Loucy (cell line): ENCODE measurements at regions not wholly inside any gene's neighbourhood (a gene's known extent, or its start where the extent isn't known, plus 50 kb on each side); places are given as distances from the start of the nearest gene placed in this dataset.

Source experiments
- H2AFZ ChIP-seq: fragments of 200-600 bp; sonication (generic); 2 replicates; pipeline ENCODE4 v1.6.0; 2016; ENCODE audit warnings: antibody characterized with exemption, mild to moderate bottlenecking, low read length, moderate library complexity
- H3F3A ChIP-seq: fragments of 200-600 bp; 2 replicates; pipeline ENCODE4 v1.6.0; 2016; ENCODE audit warnings: antibody characterized with exemption, low read depth, mild to moderate bottlenecking
- H3K27me3 ChIP-seq: fragments of 200-600 bp; sonication (generic); 2 replicates; pipeline ENCODE4 v1.6.1; 2014; ENCODE audit warnings: low read length, mild to moderate bottlenecking; ENCODE audit not compliant: insufficient read depth, poor library complexity, severe bottlenecking
- H3K36me3 ChIP-seq: fragments of 200-600 bp; sonication (generic); 2 replicates; pipeline ENCODE4 v1.6.1; 2016; ENCODE audit warnings: low read length; ENCODE audit not compliant: insufficient read depth
- H3K4me1 ChIP-seq: fragments of 200-600 bp; sonication (generic); 2 replicates; pipeline ENCODE4 v1.5.1; 2014; ENCODE audit warnings: low read length, mild to moderate bottlenecking; ENCODE audit not compliant: insufficient read depth, poor library complexity, severe bottlenecking
- H3K4me2 ChIP-seq: fragments of 200-600 bp; sonication (generic); 2 replicates; pipeline ENCODE4 v1.6.0; 2014; ENCODE audit warnings: antibody characterized with exemption, low read length, low read depth, mild to moderate bottlenecking; ENCODE audit not compliant: poor library complexity, severe bottlenecking
- H3K4me3 ChIP-seq: fragments of 200-600 bp; sonication (generic); 2 replicates; pipeline ENCODE4 v1.5.1; 2014; ENCODE audit warnings: low read length, mild to moderate bottlenecking, mixed read lengths; ENCODE audit not compliant: poor library complexity, severe bottlenecking
- H3K79me2 ChIP-seq: fragments of 200-600 bp; sonication (generic); 2 replicates; pipeline ENCODE4 v1.6.1; 2014; ENCODE audit warnings: low read length; ENCODE audit not compliant: insufficient read depth
- H3K9ac ChIP-seq: fragments of 200-600 bp; sonication (generic); 2 replicates; pipeline ENCODE4 v1.6.0; 2014; ENCODE audit warnings: mild to moderate bottlenecking, low read depth, low read length, moderate library complexity; ENCODE audit not compliant: poor library complexity, severe bottlenecking
- H3K9me2 ChIP-seq: fragments of 200-600 bp; sonication (generic); replicated peaks from 2 replicates; pipeline ENCODE4 v1.6.1; 2016; ENCODE audit warnings: low read depth, low read length, mixed read lengths
- H3K9me3 ChIP-seq: fragments of 200-600 bp; sonication (generic); 2 replicates; pipeline ENCODE4 v1.6.1; 2014; ENCODE audit warnings: mild to moderate bottlenecking, antibody characterized with exemption, low read length, low read depth; ENCODE audit not compliant: insufficient read depth
- H4K20me1 ChIP-seq: fragments of 200-600 bp; sonication (generic); 2 replicates; pipeline ENCODE4 v1.6.0; 2014; ENCODE audit warnings: antibody characterized with exemption, low read length, mild to moderate bottlenecking; ENCODE audit not compliant: insufficient read depth, poor library complexity, severe bottlenecking
- EZH2phosphoT487 ChIP-seq: fragments of 200-600 bp; IDR thresholded peaks from 2 replicates; pipeline ENCODE4 v1.6.1; 2018; ENCODE audit warnings: antibody characterized with exemption, mild to moderate bottlenecking, moderate library complexity, borderline replicate concordance
- TF ChIP-seq, protein P1 (sequence below): fragments of 200-600 bp; sonication (generic); conservative IDR thresholded peaks from 2 replicates; pipeline ENCODE4 v1.5.1; 2014; ENCODE audit warnings: mild to moderate bottlenecking, antibody characterized with exemption, low read length

DNA sequence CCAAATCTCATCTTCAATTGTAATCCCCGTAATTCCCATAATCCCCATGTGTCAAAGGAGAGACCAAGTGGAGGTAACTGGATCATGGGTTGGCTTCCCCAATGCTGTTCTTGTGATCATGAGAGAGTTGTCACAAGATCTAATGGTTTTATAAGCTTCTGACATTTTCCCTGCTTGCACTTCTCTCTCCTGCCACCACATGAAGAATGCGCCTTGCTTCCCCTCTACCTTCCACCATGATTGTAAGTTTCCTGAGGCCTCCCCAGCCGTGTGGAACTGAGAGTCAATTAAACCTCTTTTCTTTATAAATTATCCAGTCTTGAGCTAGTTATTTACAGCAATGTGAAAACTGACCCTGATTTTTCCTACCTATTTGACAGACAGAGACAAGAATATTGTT, 162.5 kb upstream of the SYT6 start:
- Histone ChIP-seq H3K4me2 (no peak overlapping the region), H3K9ac (no peak overlapping the region), H3K4me1 (no peaks in the 10 kb centered on the region), H3K4me3 (no peak overlapping the region), H4K20me1 (no peaks in the 10 kb centered on the region), H3F3A (no peaks in the 10 kb centered on the region), H3K79me2 (no peaks in the 10 kb centered on the region), H3K36me3 (no peaks in the 10 kb centered on the region), H3K9me3 (no peaks in the 10 kb centered on the region), H3K9me2 (no peaks in the 10 kb centered on the region), H2AFZ (no peak overlapping the region), H3K27me3 (no peaks in the 10 kb centered on the region)
- TF ChIP-seq EZH2phosphoT487: no peak
- TF ChIP-seq, protein P1, sequence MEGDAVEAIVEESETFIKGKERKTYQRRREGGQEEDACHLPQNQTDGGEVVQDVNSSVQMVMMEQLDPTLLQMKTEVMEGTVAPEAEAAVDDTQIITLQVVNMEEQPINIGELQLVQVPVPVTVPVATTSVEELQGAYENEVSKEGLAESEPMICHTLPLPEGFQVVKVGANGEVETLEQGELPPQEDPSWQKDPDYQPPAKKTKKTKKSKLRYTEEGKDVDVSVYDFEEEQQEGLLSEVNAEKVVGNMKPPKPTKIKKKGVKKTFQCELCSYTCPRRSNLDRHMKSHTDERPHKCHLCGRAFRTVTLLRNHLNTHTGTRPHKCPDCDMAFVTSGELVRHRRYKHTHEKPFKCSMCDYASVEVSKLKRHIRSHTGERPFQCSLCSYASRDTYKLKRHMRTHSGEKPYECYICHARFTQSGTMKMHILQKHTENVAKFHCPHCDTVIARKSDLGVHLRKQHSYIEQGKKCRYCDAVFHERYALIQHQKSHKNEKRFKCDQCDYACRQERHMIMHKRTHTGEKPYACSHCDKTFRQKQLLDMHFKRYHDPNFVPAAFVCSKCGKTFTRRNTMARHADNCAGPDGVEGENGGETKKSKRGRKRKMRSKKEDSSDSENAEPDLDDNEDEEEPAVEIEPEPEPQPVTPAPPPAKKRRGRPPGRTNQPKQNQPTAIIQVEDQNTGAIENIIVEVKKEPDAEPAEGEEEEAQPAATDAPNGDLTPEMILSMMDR: no peak; the same call in 1 of the 2 replicates

GRCh38 chr1:114315631-114316030, 162.0 kb upstream of the SYT6 start:
- Histone ChIP-seq H3K9ac (no peak overlapping the region), H4K20me1 (no peaks in the 10 kb centered on the region), H3K4me2 (no peak overlapping the region), H3K36me3 (no peaks in the 10 kb centered on the region), H3K4me3 (no peak overlapping the region), H3K9me3 (no peaks in the 10 kb centered on the region), H3K4me1 (no peaks in the 10 kb centered on the region), H3F3A (no peaks in the 10 kb centered on the region), H3K27me3 (no peaks in the 10 kb centered on the region), H2AFZ (no peak overlapping the region), H3K9me2 (no peaks in the 10 kb centered on the region), H3K79me2 (no peaks in the 10 kb centered on the region)
- TF ChIP-seq EZH2phosphoT487: no peak
- TF ChIP-seq, protein P1: no peak

DNA sequence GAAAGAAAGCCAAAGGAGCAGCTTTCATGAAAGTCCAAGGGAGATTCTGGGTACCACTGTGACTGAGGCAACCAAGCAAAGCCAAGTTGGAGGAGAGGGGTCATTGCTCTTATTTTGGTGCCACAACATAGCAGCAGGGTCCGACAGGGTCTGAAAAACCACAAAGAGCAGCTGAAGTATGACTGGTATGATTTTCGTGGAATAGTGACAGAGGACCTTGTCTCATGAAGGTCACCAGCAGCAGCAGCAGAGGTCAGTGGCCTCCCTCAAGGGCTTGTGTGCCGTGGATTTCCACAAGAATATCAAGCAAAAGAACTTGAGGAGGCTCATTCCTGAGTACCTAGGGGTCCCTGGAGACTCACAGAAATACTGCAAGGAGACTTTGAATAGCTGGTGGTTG, 160.9 kb upstream of the SYT6 start:
- Histone ChIP-seq H3K4me3 (no peak overlapping the region), H3K9me2 (no peaks in the 10 kb centered on the region), H3K4me1 (no peaks in the 10 kb centered on the region), H2AFZ (no peak overlapping the region), H3K9ac (no peak overlapping the region), H4K20me1 (no peaks in the 10 kb centered on the region), H3K36me3 (no peaks in the 10 kb centered on the region), H3K27me3 (no peaks in the 10 kb centered on the region), H3K9me3 (no peaks in the 10 kb centered on the region), H3K4me2 (no peak overlapping the region), H3K79me2 (no peaks in the 10 kb centered on the region), H3F3A (no peaks in the 10 kb centered on the region)
- TF ChIP-seq, protein P1: no peak
- no peak for TF ChIP-seq EZH2phosphoT487
